HFFc6 (cell line): ENCODE measurements at regions not wholly inside any gene's neighbourhood (a gene's known extent, or its start where the extent isn't known, plus 50 kb on each side); places are given as distances from the start of the nearest gene placed in this dataset.
A peak's percentile ranks its signal among the peaks of the same experiment; 100 is the strongest.

Experiments used
- DNase-seq: peaks from one replicate; pipeline ENCODE4 v3.0.0-alpha.2; 2018
- H3K27ac Mint-ChIP-seq: 2 replicates; pipeline ENCODE4 v1.8.0; 2020; ENCODE audit warnings: mild to moderate bottlenecking, mixed read lengths
- H3K27me3 Mint-ChIP-seq: 2 replicates; pipeline ENCODE4 v1.8.0; 2021; ENCODE audit warnings: mild to moderate bottlenecking, moderate library complexity, mixed read lengths; ENCODE audit not compliant: insufficient read depth
- H3K36me3 Mint-ChIP-seq: 2 replicates; pipeline ENCODE4 v1.8.0; 2021; ENCODE audit warnings: low read depth, mixed read lengths
- H3K4me1 Mint-ChIP-seq: 2 replicates; pipeline ENCODE4 v1.8.0; 2020; ENCODE audit warnings: low read depth, mixed read lengths
- H3K4me3 Mint-ChIP-seq: 2 replicates; pipeline ENCODE4 v1.8.0; 2020; ENCODE audit warnings: mild to moderate bottlenecking, moderate library complexity, mixed read lengths
- H3K9me3 Mint-ChIP-seq: 2 replicates; pipeline ENCODE4 v1.8.0; 2020; ENCODE audit warnings: mild to moderate bottlenecking, mixed read lengths
- CTCF ChIP-seq: fragments of 200-600 bp; sonication (generic); IDR thresholded peaks from 2 replicates; pipeline ENCODE4 v1.5.0; 2021; ENCODE audit warnings: antibody characterized with exemption, mild to moderate bottlenecking

- TF ChIP-seq CTCF = no peak
- Mint-ChIP-seq H3K36me3 (peaks cover 7% of the 10 kb centered on the region; the same call in 1 of the 2 replicates), H3K27ac (no peak overlapping the region), H3K27me3 (peaks cover 2% of the 10 kb centered on the region; the same call in 1 of the 2 replicates), H3K9me3 (peaks cover 46% of the 10 kb centered on the region), H3K4me1 (no peaks in the 10 kb centered on the region), H3K4me3 (no peak overlapping the region)
- no peak for DNase-seq
These were observed 162.3 kb upstream of the NXPH2 start for GRCh38 chr2:138942466-138942865.

DNA sequence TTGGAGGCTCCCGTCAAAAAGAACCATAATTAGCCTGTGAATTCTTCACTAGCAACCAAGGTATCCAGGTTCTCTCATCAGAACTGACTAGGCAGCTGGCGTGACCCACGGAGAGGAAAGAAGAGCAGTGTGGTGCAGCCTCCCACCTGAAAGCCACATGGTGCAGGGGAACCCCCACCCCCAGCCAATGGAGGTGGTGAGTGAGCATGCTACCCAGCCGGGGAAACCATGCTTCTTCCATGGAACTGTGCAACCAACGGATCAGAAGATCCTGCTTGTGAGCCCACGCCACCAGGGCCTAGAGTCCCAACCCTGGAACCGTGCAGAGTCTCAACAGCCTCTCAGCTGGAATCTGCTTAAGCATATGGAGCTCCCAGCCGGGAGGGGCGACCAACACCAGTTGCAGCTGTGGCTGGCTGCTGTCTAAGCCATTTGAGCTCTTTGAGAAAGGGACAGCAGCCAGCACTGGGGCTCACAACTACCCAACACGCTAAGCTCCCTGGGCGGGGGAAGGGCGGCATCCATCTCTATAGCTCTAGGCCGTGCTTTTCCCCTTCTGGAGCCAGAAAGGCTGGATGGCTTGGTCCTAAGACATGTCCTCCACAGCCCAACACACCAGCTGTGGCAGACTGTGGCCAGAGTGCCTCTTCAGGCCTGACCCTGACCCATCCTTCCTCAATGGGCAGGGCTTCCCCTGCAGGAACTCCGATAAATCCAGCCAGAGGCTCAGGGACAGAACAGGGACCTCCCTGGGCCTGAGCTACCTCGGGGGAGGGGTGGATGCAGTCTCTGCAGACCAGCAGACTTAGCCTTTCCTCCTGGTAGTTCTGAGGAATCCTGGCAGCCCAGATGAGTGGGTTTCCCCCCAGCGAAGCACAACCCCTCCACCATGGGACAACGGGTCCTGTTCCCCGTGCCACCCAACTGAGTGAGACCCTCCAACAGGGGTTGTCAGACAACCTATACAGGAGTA lies 151.4 kb upstream of the NXPH2 start:
- peaks cover 28% of the 10 kb centered on the region for H3K9me3 Mint-ChIP-seq
- no peak for TF ChIP-seq CTCF
- H3K27me3 Mint-ChIP-seq = no peaks in the 10 kb centered on the region; the same call in 1 of the 2 replicates
- no peaks in the 10 kb centered on the region for H3K4me1 Mint-ChIP-seq
- no peak overlapping the region for H3K4me3 Mint-ChIP-seq
- no peak overlapping the region for H3K27ac Mint-ChIP-seq
- no peak for DNase-seq
- H3K36me3 Mint-ChIP-seq = no peaks in the 10 kb centered on the region

- no peaks in the 10 kb centered on the region for H3K4me1 Mint-ChIP-seq
- H3K4me3 Mint-ChIP-seq = no peak overlapping the region
- TF ChIP-seq CTCF = no peak
- no peak overlapping the region for H3K27ac Mint-ChIP-seq
- H3K9me3 Mint-ChIP-seq = peaks cover 28% of the 10 kb centered on the region
- no peaks in the 10 kb centered on the region; the same call in 1 of the 2 replicates for H3K27me3 Mint-ChIP-seq
- no peaks in the 10 kb centered on the region for H3K36me3 Mint-ChIP-seq
- DNase-seq = no peak
These were observed 150.4 kb upstream of the NXPH2 start for GRCh38 chr2:138930571-138930970.

DNA sequence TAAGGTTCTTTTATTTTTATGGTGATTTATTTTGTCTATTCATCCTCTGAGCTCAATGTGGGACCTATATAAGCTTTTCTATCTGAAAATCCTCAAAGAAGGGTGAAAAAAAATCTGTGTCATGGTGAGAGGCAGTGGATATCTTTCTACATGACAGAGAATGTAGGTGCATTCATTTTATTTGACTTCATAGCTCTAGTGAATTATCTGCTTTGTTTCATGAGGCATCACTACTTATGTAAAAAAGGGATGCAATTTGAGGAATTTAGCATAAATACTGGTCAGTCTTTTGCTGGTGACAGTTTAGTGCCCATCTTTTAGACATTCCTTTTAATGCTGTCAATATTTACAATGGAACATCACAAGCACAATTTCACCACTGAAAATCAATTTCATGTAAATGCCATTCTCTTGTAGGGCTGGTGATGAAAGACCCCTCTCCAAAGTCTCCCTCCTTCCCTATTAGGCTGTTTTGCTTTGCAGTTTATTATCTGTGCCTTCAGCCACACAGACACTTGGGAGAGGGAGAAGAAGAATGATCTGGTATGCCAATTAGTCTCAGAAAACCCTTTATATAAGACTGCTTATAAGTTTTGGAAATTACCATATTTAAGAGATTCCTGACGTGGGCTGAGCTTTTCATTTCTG lies 148.3 kb upstream of the NXPH2 start:
- Mint-ChIP-seq H3K9me3 (peaks cover 28% of the 10 kb centered on the region), H3K4me1 (no peaks in the 10 kb centered on the region), H3K4me3 (no peak overlapping the region), H3K27me3 (no peaks in the 10 kb centered on the region; the same call in 1 of the 2 replicates), H3K36me3 (no peaks in the 10 kb centered on the region), H3K27ac (no peak overlapping the region)
- no peak for DNase-seq
- no peak for TF ChIP-seq CTCF

DNA sequence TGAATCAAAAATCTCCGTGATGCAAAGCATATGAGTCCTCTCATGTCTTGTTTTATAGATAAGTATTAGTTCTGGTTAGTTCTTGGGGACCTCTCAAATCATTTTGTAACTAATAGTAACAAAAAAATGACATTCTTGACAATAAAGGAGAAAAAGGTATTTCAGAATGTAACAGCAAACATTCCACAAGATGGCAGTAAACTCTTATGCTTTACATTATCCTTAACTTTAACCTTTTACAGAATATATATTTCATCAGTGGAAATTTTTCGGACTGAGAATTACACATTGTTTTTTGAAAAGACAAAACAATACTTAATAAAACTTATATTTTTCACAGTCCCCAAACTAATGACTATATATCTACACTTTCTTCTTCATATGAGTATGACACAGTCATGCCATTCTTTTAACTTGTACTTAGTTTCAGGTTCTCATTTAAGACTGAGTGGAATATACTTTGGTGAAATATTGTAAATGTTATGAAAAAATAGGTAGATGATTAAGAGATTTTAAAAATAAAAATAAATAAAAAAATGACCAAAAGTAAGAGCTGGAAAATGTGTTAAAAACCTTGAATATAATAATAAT lies 142.9 kb upstream of the NXPH2 start:
- Mint-ChIP-seq H3K9me3 (peaks cover 12% of the 10 kb centered on the region; the same call in 1 of the 2 replicates), H3K36me3 (no peaks in the 10 kb centered on the region), H3K27me3 (no peaks in the 10 kb centered on the region; the same call in 1 of the 2 replicates), H3K4me1 (no peaks in the 10 kb centered on the region), H3K27ac (no peak overlapping the region), H3K4me3 (no peak overlapping the region)
- no peak for DNase-seq
- TF ChIP-seq CTCF = peak; percentile 68
